ENCODE measurements at regions not wholly inside any gene's neighbourhood (a gene's known extent, or its start where the extent isn't known, plus 50 kb on each side); places are given as distances from the start of the nearest gene placed in this dataset.

GRCh38 chr22:48234011-48234410 lies 1471.6 kb downstream of the TBC1D22A start:
- no peaks in the 10 kb centered on the region for H3K79me1 ChIP-seq (ENCODE audit: low read depth in 1 of 2, low read length in 2 of 2)
- H3K27ac ChIP-seq (ENCODE audit: insufficient read depth, low read length), result no peak overlapping the region
- H4K5ac ChIP-seq (ENCODE audit: low read depth, low read length), result no peak overlapping the region
- no peak overlapping the region for H3K4ac ChIP-seq (ENCODE audit: low read depth, low read length)
- no peak overlapping the region for H2AK5ac ChIP-seq (ENCODE audit: low read depth, low read length)
- H4K20me1 ChIP-seq (ENCODE audit: insufficient read depth, low read length), result no peaks in the 10 kb centered on the region
- H3K56ac ChIP-seq (ENCODE audit: extremely low read depth, insufficient read depth, low read length), result no peak overlapping the region
- dilution Hi-C loops (cut with HindIII; ENCODE audit: low sequenced_read_pairs, unreplicated experiment), result no loop called here
- H2BK120ac ChIP-seq (ENCODE audit: low read depth, low read length), result no peak overlapping the region
- H3K9me1 ChIP-seq (ENCODE audit: insufficient read depth, low read length), result no peaks in the 10 kb centered on the region
- no TSS peak for BruUV-seq (replicated peaks)
- POLR2A ChIA-PET (ENCODE audit: unreplicated experiment), result no interaction called here
- no peaks in the 10 kb centered on the region for H3K36me3 ChIP-seq (ENCODE audit: control insufficient read depth, insufficient read depth, low read length)
- ATAC-seq (ENCODE audit: low read depth) (no peak), DNase-seq (no peak)
- no peak overlapping the region for H4K8ac ChIP-seq (ENCODE audit: low read depth in 2 of 2, low read length in 2 of 2)
- TF ChIP-seq POLR2A (IDR thresholded peaks at IDR 0.05; ENCODE audit: low read depth, low read length), result no peak
- TF ChIP-seq RAD21 (IDR thresholded peaks at IDR 0.05; ENCODE audit: low read length), result no peak
- H2AK9ac ChIP-seq (replicated peaks; ENCODE audit: low read depth, low read length, poor library complexity), result no peak overlapping the region
- no peak overlapping the region for H3K9ac ChIP-seq (ENCODE audit: low read depth, low read length)
- intact Hi-C loops (cut with micrococcal nuclease), result no loop called here
- H3K9me3 ChIP-seq (ENCODE audit: control insufficient read depth, insufficient read depth, low read length), result peaks cover 30% of the 10 kb centered on the region
- H4K91ac ChIP-seq (ENCODE audit: insufficient read depth, low read depth, low read length), result no peak overlapping the region
- in situ Hi-C loops (cut with MboI; ENCODE audit: low sequenced_read_pairs), result no loop called here
- WGBS, 2 experiments (ENCODE audit: extremely low coverage in 2 of 2, insufficient read length in 1 of 2), result 88% methylated on average over 3 of the region's 8 CpGs; no CpG with 5 or more reads in 1 of the 2 experiments
- H3K23ac ChIP-seq (ENCODE audit: low read depth, low read length), result no peak overlapping the region
- no peak overlapping the region for H3K18ac ChIP-seq (ENCODE audit: low read depth, low read length)
- H3K4me2 ChIP-seq (ENCODE audit: low read depth, low read length), result no peak overlapping the region
- no peak overlapping the region for H2BK15ac ChIP-seq (ENCODE audit: low read depth, low read length)
- no peak overlapping the region for H2AFZ ChIP-seq (replicated peaks; ENCODE audit: low read length, poor library complexity)
- H2BK5ac ChIP-seq (ENCODE audit: low read depth, low read length, poor library complexity, severe bottlenecking), result no peak overlapping the region
- no peak overlapping the region for H2BK20ac ChIP-seq (ENCODE audit: low read depth, low read length)
- H3K27me3 ChIP-seq (ENCODE audit: control insufficient read depth, insufficient read depth, low read length), result no peaks in the 10 kb centered on the region
- CTCF ChIA-PET, result no interaction called here
- no peak overlapping the region for H3K14ac ChIP-seq (replicated peaks; ENCODE audit: low read depth, low read length)
- H3K4me3 ChIP-seq (ENCODE audit: insufficient read depth, low read depth, low read length), result no peak overlapping the region
- H3K4me1 ChIP-seq (ENCODE audit: control insufficient read depth, insufficient read depth, low read length), result no peaks in the 10 kb centered on the region

Measured in IMR-90 (cell line).